LHCN-M2 (cell line): ENCODE measurements at regions not wholly inside any gene's neighbourhood (a gene's known extent, or its start where the extent isn't known, plus 50 kb on each side); places are given as distances from the start of the nearest gene placed in this dataset.

Experiments used
- DNase-seq: peaks from one replicate; pipeline ENCODE4 v3.0.0-alpha.2; 2012; ENCODE audit warnings: low read depth

DNA sequence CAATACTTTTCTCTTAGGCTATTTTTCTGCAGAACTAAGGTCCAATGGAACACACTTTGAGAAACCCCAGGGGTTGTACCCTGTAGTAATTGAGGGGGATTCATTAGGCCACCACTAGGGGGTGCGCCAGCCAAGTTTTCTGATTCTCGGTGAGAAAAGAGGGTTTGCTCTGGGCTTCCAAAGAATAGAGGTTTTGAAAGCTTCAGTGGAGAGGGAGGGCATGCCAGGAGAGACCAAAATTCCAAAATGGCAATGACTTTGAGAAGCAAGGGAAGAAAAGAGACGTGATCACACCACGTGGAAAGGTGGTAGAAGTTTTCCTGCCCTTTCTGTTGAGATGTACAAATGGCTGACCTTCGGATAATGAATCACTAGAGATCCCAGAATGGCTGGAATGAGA is 323.3 kb downstream of the RPS6KC1 start:
- DNase-seq, result peak; percentile 42

DNA sequence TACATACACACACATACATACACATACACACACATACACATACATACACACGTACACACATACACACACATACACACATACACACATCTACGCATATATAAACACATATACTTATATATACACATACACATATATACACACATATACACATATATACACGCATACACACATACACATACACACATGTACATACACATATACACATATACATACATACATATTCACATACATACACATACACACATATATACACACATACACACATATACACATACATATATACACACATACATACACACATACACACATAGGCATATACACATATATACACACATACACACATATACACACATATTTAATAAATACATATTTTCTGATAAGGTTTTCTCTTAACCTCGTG is 324.0 kb downstream of the RPS6KC1 start:
- no peak for DNase-seq

DNA sequence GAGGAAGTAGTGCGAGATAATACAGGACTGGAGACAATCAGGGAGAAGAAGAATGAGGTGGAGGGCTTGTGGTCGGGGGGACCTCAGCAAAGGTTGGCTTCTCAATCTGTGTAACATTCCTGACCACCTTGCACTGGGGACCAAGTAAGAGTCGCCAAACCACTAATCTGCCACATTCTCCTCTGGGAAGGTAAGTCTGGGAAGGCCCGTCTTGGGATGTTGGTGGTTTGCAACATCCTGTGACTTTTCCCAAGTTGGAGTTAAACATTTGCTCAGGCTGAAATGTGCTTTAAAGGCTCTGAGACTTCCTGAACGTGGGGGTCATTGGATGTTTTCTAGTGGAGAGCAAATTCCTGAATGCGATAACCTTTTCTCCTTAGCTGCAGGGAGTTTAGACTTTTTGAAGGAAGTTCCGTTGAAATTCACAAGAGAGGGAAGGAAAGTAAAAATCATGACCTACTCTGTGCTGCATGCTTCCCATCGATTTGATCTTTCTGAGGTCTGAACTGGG is 325.9 kb downstream of the RPS6KC1 start:
- no peak for DNase-seq

DNA sequence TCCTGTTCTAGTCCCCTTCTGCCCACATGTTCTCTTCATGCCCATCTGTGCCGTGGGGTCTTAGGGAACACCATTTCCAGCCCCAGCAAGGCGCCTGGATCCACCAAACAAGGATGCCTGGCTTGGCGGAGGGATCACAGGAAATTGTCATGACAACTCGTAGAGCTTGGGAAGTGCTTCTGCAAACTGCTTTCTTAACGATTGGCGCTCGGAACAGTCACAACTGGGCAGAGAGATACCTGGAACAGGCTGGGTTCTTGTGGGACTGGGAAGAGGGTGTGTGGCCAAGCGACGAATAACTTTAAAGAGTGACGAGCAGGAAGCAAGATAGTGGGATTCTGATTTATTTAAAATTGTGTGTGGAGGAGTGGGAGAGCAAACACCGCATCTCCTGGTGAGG is 329.8 kb downstream of the RPS6KC1 start:
- DNase-seq, result no peak

DNA sequence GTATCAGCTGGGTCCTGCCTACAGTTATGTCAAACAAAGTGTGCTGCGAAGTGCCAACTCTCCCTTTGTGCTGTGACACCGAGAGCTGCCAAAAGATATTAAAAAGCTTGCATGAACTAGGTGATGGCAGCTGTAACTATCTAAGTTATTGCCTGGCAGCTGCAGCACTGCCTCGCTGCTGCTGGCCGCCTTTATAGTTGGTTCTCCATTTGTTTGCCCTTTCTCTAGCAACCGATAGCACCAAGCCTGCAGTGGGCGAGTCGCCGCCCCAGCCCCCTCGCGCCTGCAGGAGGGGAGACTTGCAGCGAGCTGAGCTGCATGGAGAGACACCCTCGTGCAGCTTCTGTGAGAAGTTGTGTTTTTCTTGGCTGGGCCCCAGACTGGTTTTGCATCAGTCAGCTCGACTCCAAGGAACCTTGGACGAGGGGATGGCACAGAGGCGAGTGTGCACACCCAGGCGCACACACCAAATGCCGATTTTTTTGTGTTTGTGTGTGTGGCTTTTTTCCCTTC is 330.6 kb downstream of the RPS6KC1 start:
- peak; percentile 16 for DNase-seq

DNA sequence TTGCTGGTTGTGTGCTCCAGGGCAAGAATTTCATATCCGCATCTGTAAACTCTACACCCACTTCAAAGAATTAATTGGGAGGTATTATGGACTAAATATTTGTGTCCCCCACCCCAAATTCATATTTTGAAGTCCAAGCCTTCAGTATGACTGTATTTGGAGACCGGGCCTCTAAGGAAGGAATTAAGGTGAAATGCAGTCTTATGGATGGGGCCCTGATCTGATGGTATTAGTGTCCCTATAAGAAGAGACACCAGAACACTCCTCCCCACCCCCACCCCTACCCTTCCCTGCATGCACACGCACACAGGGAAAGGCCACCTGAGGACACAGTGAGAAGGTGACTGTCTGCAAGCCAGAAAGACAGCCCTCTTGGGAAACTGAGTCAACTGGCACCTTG is 332.4 kb downstream of the RPS6KC1 start:
- DNase-seq, result no peak

DNA sequence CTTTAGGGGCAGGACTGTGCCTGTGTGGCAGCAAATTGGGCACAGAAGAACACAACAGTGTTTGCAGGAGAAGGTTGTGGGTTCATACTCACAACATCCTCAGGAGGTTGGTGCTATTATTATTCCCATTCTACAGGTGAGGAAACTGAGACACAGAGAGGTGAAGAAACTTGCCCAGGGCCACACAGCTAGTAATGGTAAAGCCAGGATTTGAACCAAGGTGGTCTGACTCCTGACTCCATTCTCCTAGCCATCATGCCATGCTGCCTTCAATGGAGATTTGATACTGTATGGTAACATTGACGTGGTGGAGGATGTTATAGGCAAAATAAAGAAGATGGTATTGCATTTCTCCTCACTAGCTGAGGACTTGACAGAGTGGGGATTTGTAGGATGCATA is 334.2 kb downstream of the RPS6KC1 start:
- no peak for DNase-seq

DNA sequence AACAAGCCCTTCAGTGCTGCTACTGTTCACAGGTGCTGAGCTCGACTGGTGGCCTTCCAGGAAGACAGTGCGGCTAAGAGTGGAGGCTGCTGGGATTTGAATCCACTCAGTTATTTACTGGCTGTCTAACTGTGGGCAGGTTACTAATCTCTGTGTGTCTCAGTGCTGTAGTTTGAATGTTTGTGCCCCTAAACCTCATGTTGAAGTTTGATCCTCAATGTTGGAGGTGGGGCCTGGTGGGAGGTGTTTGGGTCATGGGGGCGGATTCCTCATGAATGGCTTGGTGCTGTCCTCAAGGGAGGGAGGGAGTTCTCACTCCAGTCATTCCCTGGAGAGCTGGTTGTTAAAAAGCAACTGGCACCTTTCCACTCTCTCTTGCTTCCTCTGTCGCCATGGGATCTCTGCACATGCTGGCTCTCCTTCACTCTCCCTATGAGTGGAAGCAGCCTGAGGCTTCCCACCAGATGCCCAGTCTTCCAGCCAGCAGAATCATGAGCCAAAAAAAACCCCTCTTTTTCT is 334.8 kb downstream of the RPS6KC1 start:
- DNase-seq, result no peak

DNA sequence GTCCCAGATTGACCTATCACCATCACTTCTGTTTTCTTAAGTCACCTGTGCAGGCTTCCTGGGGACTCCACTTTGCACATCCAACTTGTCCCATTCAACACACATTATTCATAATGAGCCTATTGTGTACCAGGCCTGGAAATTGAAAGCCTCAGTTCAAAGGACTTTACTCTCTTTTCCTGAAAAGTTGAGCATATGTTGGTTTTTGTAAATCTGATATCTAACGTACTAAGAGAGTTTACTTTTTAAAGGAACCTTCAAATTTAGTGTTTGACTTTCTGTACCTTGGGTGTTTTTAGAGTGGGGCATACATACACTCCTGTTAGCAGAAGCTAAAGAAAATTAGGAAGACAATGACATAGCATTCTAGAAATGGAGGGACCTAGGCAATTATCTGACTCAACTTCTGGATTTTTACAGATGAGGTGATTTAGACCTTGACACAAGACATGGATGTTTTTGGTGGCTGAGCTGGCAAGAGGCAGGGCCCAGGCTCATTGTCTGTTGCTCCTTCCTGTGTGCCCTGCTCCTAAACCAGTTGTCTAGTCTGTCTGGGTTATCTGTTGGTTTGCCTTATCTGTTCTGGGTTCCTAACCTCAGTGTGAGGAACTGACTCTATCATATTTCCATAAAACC is 336.5 kb downstream of the RPS6KC1 start:
- no peak for DNase-seq

DNA sequence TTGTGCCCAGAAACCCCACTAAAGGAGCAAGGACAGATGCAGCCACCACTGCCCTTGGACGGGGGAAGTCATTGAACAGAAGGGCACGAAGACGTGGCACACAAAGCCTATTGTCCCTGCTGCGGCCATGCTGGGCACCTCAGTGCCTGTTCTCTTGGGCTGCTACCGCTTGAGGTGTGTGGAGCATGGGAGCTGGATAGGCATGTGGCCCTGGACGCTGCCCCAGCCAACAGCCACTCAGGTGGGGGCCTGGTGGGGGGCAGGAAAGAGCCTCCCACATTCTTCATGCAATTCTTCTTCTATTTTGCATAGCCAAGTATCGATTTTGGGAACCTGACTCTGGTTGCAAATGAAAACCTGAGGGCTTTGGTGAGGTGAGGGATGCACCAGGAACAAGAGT is 337.2 kb downstream of the RPS6KC1 start:
- DNase-seq, result no peak

DNA sequence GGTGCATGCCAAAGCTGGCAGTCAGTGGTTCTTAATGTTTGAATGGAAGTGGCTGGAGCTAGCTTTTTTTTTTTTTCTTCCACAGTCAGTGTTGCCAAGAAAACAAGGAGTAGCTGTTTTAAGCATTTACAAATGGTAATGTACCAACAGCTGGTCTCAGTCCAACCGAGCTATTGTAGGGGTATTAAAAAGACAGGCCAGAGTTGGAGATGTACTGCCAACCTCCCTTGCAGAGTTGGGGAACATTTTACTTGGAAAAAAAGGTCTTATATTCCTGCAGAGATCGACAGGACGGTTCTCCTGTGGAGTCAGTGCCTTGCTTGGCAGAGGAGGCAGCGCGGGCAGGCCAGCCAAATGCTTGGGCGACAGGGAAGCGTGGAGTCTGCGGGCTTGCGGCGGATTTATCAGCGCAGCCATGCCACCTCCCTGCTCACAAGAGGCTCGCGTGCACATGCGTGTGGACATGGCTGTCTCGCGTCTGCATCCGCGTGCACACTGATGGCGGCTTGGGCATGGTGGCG is 338.1 kb downstream of the RPS6KC1 start:
- no peak for DNase-seq

DNA sequence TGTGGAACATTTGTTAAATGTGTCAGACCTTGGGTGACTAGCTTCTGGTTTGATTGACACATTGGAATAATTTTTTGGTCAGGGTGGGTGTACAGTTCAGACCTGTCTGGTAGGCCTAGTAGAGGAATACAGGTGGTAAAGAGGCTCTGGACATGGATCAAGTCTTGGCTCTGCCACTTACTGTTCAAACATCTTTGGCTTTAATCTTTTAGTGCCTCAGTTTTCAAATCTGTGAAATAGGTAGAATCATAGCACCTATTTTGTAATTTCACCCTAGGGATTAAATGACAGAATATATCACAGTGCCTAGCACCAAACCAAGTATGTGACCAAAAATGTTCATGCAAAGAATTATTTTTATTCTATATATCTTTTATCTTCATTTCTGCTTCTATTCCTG is 340.4 kb downstream of the RPS6KC1 start:
- no peak for DNase-seq

DNA sequence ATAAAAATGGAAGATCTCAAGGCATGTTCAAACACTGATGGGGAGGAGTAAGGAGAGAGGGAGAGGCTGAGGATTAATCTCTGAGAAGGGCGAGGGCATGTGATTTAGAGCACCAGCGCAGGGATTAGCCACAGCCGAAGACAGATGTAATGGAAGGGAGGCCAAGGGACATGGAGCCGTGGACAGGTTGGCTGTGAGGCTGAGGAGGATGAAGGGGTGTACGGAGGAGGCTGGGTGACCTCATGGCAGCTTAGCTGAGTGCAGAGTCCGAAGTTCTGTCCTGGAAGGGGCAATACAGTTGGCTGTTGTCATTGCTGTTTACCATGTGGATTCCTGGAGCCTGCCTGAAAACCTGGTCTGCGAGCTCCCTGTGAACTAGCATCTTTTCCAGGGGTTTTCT is 342.8 kb downstream of the RPS6KC1 start:
- no peak for DNase-seq

DNA sequence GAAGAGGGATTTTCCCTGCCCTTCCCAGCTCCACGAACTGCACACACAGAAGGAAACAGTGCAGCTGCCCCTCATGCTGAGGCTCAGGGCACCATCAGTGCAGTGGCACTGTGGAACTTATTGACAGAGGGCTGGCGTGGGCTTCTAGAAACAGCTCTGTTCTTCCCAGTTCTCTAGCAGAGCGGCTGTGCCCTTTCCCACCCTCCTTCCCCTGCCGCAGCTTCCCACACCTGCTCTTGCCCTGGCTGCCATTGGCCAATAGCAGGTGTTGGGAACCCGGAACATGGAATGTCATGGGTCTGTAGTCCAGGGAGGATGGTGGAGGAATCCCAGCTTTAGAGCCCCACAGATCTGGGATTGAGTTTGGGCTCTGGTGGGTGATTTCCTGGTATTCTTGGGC is 343.8 kb downstream of the RPS6KC1 start:
- DNase-seq, result no peak

DNA sequence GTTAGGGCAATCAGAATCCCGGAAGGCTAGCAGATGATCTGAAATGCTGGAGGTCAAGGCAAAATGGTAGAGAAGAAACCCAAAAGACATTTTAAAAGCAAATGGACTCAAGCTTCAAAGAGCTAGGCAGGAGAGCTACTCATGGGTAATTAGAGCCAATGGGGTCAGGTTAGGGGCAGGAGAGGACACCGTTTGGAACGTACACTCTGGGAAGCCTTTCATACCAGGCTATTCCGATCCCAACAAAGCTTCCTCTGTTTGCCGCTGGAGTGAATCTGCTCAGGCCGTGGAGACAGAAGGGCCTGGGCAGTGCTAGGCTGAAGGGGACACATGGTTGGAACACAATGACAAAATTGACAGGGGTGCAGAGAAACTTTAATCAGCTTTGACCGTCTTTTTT is 346.6 kb downstream of the RPS6KC1 start:
- DNase-seq, result no peak

DNA sequence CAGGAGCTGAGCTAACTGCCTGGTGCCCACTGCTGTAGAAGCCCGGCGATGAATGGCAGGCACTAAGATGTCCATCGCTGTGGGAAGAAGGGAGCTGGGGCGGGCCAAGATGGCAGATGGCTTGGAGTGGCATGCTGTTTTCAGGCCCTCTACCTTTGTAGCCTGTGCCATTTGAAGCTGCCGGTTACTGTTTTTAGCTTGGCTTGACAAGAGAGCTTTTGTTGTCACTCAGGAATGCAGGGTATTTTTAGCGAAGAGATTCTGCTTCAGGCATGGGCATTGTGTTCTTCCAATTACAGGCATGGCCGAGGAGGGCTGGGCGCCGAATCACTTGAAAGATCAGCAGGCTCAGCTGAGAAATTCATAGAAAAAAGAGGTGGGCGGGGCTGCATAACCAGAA is 348.7 kb downstream of the RPS6KC1 start:
- no peak for DNase-seq

DNA sequence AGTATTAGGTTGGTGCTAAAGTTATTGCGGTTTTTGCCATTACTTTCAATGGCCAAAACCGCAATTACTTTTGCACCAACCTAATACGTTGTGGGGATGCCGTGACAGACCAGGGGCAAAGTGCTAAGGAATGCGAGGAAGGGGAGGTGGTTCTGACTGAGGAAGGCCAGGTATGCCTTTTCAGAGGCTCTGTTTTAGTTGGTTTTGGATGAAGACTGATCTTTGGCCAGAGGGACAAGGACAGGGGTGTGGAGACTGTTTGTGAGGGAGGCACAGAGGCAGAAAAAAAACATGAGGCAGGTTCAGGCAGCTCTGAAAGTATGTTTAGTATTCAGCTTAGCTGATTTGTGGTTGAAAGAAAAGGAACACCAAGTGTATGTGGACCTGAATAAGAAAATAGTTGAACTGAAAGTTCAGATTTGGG is 358.2 kb downstream of the RPS6KC1 start:
- no peak for DNase-seq

DNA sequence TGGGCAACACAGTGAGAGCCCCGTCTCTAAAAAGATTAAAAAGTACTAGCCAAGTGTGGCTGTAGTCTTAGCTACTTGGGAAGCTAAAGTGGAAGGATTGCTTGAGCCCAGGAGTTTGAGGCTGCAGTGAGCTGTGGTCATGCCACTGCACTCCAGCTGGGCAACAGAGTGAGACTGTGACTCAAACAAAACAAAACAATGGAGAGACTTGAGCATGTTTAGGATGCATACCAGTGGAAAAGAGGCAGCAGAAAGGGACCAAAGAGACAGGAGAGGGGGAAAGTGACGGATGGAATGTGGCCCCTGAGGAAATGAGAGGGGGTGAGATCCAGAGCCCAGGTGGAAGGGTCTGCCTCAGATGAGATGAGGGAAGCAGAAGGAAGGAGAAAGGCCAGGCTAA is 358.9 kb downstream of the RPS6KC1 start:
- DNase-seq, result no peak

DNA sequence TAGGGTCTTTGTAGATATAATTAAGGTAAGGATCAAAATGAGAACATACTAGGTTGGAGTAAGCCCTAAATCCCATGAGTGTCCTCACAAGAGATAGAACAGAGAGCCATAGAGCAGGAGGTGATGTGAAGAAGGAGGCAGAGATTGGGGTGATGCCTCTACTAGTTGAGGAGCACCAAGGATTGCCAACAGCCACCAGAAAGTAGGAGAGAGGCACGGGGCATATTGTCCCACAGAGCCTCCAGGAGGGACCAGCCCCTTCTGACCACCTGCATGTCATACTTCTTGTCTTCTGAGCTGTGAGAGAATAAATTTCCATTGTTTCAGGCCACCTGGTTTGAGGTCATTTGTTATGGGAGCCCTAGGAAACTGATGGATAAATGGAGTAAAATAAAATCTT is 363.3 kb downstream of the RPS6KC1 start:
- DNase-seq, result no peak

DNA sequence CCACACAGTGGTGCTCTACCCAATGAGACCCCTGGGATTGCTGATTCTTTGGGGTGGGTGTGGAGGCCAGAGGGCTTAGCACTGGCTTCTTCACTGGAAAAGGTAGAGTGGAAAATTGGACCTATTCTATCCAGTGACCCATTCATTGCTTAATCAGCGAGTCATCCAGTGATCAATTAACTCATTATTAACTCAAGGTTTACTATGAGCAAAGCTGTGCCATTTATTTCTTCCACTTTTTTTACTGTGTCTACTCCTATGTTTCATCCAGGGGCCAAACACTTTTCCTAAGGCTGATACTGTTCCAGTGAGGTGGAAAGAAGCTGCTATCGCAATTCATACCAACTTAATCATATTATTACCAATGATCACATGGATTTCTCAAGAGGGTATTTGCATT is 363.9 kb downstream of the RPS6KC1 start:
- no peak for DNase-seq

DNA sequence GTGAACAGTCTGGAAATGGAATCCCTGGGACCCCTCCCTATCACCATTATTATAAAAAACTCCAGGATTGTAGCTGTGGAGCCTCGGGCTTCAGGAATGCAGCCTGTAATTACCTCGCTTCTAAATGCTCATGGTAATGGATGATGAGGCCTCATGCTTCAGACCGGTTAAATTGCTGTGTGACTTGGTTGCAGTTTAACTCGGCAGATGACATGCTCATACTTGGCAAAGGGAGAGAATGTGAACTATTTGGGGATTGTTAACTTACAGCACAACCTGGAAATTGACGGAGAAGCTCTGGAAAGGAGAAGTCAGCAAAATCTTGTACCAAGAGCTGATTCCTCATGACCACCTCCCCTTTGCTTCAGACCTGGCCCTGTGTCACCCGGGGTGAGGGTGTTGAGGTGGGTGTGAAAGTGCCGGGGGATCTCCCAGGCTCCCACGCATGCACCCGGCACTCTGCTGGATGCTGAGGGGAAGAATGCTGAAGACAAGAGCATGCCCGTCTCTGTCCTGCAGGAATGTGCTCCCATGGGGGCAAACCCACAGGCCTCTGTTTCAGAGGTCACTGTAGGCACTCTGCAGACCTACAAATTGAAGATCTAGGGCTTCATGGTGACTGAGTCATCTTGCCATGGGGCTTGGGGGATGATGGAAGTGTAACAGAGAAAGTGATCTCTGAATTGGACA is 364.8 kb downstream of the RPS6KC1 start:
- no peak for DNase-seq

DNA sequence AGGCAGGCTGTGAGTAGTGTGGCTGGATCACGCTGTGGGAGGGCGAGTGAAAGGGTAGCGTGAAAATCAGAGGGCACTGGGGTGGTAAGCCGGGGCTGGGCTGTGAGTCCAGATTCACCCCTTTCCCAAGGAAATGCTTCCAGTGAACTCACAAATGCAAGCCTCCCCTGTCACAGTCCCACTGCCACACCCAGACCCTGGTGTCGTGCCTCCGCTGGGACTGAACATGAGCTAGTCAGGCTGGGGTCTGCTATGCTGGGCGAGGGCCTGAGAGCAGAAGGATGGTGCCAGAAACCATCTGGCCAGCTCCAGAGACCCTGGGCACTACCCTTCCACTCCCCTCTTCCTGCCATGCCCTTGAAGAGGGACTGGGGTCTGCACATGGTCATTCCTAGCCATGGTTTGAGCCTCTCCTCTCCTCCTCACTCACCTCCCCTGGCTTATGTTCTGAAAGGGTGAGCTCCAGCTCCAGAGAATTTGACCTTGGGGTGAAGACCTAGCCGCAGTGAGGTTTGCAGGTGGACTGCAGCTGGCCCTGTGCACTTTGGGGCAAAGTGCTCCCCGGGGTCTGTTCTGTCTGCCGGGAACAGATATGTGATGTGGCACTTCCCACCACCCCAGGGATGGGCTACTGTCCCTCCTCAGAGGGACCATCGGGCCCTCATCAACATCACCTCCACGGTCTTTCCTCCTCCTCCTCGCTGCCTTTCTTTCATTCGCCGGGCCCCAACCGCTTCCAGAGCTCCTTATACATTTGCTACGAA is 365.6 kb downstream of the RPS6KC1 start:
- DNase-seq, result no peak
